GM12878 (cell line): ENCODE measurements at regions not wholly inside any gene's neighbourhood (a gene's known extent, or its start where the extent isn't known, plus 50 kb on each side); places are given as distances from the start of the nearest gene placed in this dataset.

Experiments used
- ATAC-seq: fragments of 200-7000 bp; cut with Tn5 transposase; 3 replicates; pipeline ENCODE4 v1.9.1; 2020; ENCODE audit warnings: mild to moderate bottlenecking, moderate library complexity
- BruUV-seq: library from RNA; stranded (reverse); fragments of 400-500 nt; replicated peaks from 2 replicates; lab custom pipeline; 2021; lab: Mats Ljungman, UMichigan
- CTCF ChIA-PET: fragments of 300-600 bp; sonication (Branson Sonifier 250); formaldehyde crosslinking; extraction: SDS; loops from one replicate; lab custom pipeline; 2021; ENCODE audit warnings: inconsistent platforms; lab: Yijun Ruan, JAX
- POLR2A ChIA-PET: fragments of 350-600 bp; formaldehyde crosslinking; extraction: SDS; loops from one replicate; lab custom pipeline; 2021; ENCODE audit warnings: inconsistent platforms; lab: Charles Lee
- RAD21 ChIA-PET: fragments of 300-600 bp; sonication (Branson Sonifier 250); formaldehyde crosslinking; loops from one replicate; lab custom pipeline; 2023; ENCODE audit warnings: antibody characterized with exemption; ENCODE audit not compliant: unreplicated experiment; lab: Charles Lee
- SMC1A ChIA-PET: fragments of 300-600 bp; sonication (Branson Sonifier 250); formaldehyde crosslinking; loops from one replicate; lab custom pipeline; 2023; ENCODE audit not compliant: unreplicated experiment, uncharacterized antibody; lab: Charles Lee
- DNase-seq: peaks from one replicate; pipeline ENCODE4 v3.0.0-alpha.2; 2011; ENCODE audit warnings: low read depth, low spot score
- FAIRE-seq: peaks from 3 replicates; lab custom pipeline; 2011; peaks lifted over from hg19 to GRCh38; lab: Jason Lieb, UNC
- H2AFZ ChIP-seq: 2 replicates; pipeline ENCODE4 v1.6.0; 2011; ENCODE audit warnings: low read depth, low read length, control low read depth; ENCODE audit not compliant: control insufficient read depth
- H3K27ac ChIP-seq: 2 replicates; pipeline ENCODE4 v1.5.1; 2011; ENCODE audit warnings: control low read depth; ENCODE audit not compliant: control insufficient read depth, insufficient read depth
- H3K27me3 ChIP-seq, 2 experiments: replicated peaks in 1 of 2; 2 replicates each; pipeline versions ENCODE4 v1.6.0 to v1.6.1; 2011; ENCODE audit warnings: low read length in 1 of 2; ENCODE audit not compliant: control insufficient read depth in 2 of 2, insufficient read depth in 2 of 2
- H3K36me3 ChIP-seq, 2 experiments: 2 replicates each; pipeline ENCODE4 v1.5.1; 2011; ENCODE audit warnings: low read length in 1 of 2; ENCODE audit not compliant: control insufficient read depth in 2 of 2, insufficient read depth in 2 of 2
- H3K4me1 ChIP-seq: 2 replicates; pipeline ENCODE4 v1.6.1; 2011; ENCODE audit warnings: mild to moderate bottlenecking, low read length, moderate library complexity, mixed read lengths; ENCODE audit not compliant: control insufficient read depth, insufficient read depth
- H3K4me2 ChIP-seq: 2 replicates; pipeline ENCODE4 v1.6.0; 2011; ENCODE audit warnings: control low read depth; ENCODE audit not compliant: control insufficient read depth, insufficient read depth
- H3K4me3 ChIP-seq: fragments of 200-600 bp; sonication (generic); 2 replicates; pipeline ENCODE4 v1.5.1; 2016
- H3K79me2 ChIP-seq: 2 replicates; pipeline ENCODE4 v1.6.0; 2011; ENCODE audit warnings: low read length; ENCODE audit not compliant: control insufficient read depth, insufficient read depth
- H3K9ac ChIP-seq: 2 replicates; pipeline ENCODE4 v1.8.0; 2011; ENCODE audit warnings: low read length, control low read depth, mixed read lengths; ENCODE audit not compliant: control insufficient read depth, insufficient read depth
- H3K9me3 ChIP-seq: replicated peaks from 3 replicates; pipeline ENCODE4 v1.5.1; 2011; ENCODE audit warnings: mild to moderate bottlenecking, low read length; ENCODE audit not compliant: control insufficient read depth, insufficient read depth
- H4K20me1 ChIP-seq: 2 replicates; pipeline ENCODE4 v1.6.0; 2011; ENCODE audit not compliant: control insufficient read depth, insufficient read depth
- FOXK2 ChIP-seq: fragments of 450-650 bp; IDR thresholded peaks from 2 replicates; pipeline ENCODE4 v1.6.1; 2017; ENCODE audit warnings: mild to moderate bottlenecking, moderate library complexity
- MTA2 ChIP-seq: fragments of 450-650 bp; IDR thresholded peaks from 2 replicates; pipeline ENCODE4 v1.6.1; 2016; ENCODE audit warnings: low read depth, mild to moderate bottlenecking, moderate library complexity
- PAX8 ChIP-seq: fragments of 450-650 bp; IDR thresholded peaks from 2 replicates; pipeline ENCODE4 v1.6.1; 2017; ENCODE audit warnings: mild to moderate bottlenecking, moderate library complexity
- PRDM15 ChIP-seq: fragments of 450-650 bp; formaldehyde crosslinking; IDR thresholded peaks from 2 replicates; pipeline ENCODE4 v1.4.0; 2020; ENCODE audit warnings: mild to moderate bottlenecking, moderate library complexity
- SMAD1 ChIP-seq: fragments of 450-650 bp; IDR thresholded peaks from 2 replicates; pipeline ENCODE4 v1.6.1; 2018; ENCODE audit warnings: mild to moderate bottlenecking, low read depth; ENCODE audit not compliant: partially characterized antibody
- SRF ChIP-seq, 2 experiments: IDR thresholded peaks; 2 replicates each; pipeline ENCODE4 v1.6.1; 2011; ENCODE audit warnings: low read depth in 2 of 2, low read length in 2 of 2, mild to moderate bottlenecking in 1 of 2, moderate library complexity in 1 of 2
- WGBS: methylation state at CpG from one replicate; pipeline ENCODE4 v1.1.6; 2016; ENCODE audit warnings: low lambda C conversion rate; ENCODE audit not compliant: insufficient replicate concordance, insufficient coverage; ENCODE audit errors: missing lambda C conversion rate; 5-methylcytosine and 5-hydroxymethylcytosine counted together
- in situ Hi-C: fragments of 300-500 bp; cut with MboI; formaldehyde crosslinking; loops from 9 replicates; pipeline ENCODE4 v1.14.3; 2018; ENCODE audit warnings: mixed read lengths
- intact Hi-C: fragments of 100-400 bp; cut with micrococcal nuclease; formaldehyde crosslinking; loops from one replicate; pipeline ENCODE4 v1.14.2; 2022; ENCODE audit not compliant: unreplicated experiment

- ChIA-PET CTCF (no interaction called here), POLR2A (no interaction called here), RAD21 (no interaction called here), SMC1A (no interaction called here)
- H3K4me1 ChIP-seq: no peaks in the 10 kb centered on the region
- no peak overlapping the region for H3K4me2 ChIP-seq
- ATAC-seq (no peak), DNase-seq (no peak), FAIRE-seq (no peak)
- 0% methylated on average over 1 of the region's 1 CpG for WGBS
- no peaks in the 10 kb centered on the region for H4K20me1 ChIP-seq
- TF ChIP-seq SMAD1 (no peak), SRF (IDR thresholded peaks at IDR 0.05; ENCODE audit: low read depth in 2 of 2, low read length in 2 of 2) (no peak), FOXK2 (no peak), PAX8 (no peak)
- intact Hi-C loops (no loop called here), in situ Hi-C loops (no loop called here)
- H3K4me3 ChIP-seq: no peak overlapping the region
- H2AFZ ChIP-seq: no peak overlapping the region
- no peaks in the 10 kb centered on the region for H3K9me3 ChIP-seq
- H3K27ac ChIP-seq: no peak overlapping the region
- no peaks in the 10 kb centered on the region for H3K27me3 ChIP-seq
- no TSS peak for BruUV-seq
- H3K9ac ChIP-seq: no peak overlapping the region
- no peaks in the 10 kb centered on the region for H3K79me2 ChIP-seq
- no peaks in the 10 kb centered on the region for H3K36me3 ChIP-seq
Measured at GRCh38 chr4:141849367-141849766, 213.0 kb downstream of the IL15 start.

- FAIRE-seq (no peak), ATAC-seq (no peak), DNase-seq (no peak)
- in situ Hi-C loops: no loop called here
- RAD21 ChIA-PET: no interaction called here
- SMC1A ChIA-PET: no interaction called here
- H3K9me3 ChIP-seq: no peaks in the 10 kb centered on the region
- no peak overlapping the region for H2AFZ ChIP-seq
- 4% methylated on average over 1 of the region's 1 CpG for WGBS
- no peaks in the 10 kb centered on the region for H3K79me2 ChIP-seq
- H3K36me3 ChIP-seq: no peaks in the 10 kb centered on the region
- BruUV-seq: no TSS peak
- no peaks in the 10 kb centered on the region for H4K20me1 ChIP-seq
- POLR2A ChIA-PET: no interaction called here
- CTCF ChIA-PET: no interaction called here
- no peak overlapping the region for H3K4me3 ChIP-seq
- no peak overlapping the region for H3K9ac ChIP-seq
- no peaks in the 10 kb centered on the region for H3K4me1 ChIP-seq
- no peak overlapping the region for H3K4me2 ChIP-seq
- TF ChIP-seq MTA2 (no peak), PRDM15 (CRISPR knock-in tag) (no peak)
- TF ChIP-seq, all 136 proteins: peak for 0
- intact Hi-C loops: no loop called here
- Histone ChIP-seq H3K27me3 (no peaks in the 10 kb centered on the region), H3K27ac (no peak overlapping the region)
Measured at GRCh38 chr4:141849778-141850177, 213.4 kb downstream of the IL15 start.
